ENCODE measurements at regions not wholly inside any gene's neighbourhood (a gene's known extent, or its start where the extent isn't known, plus 50 kb on each side); places are given as distances from the start of the nearest gene placed in this dataset.
"Not testable (repeated sequence)": the region's sequence is repeated elsewhere in the genome, so short reads cannot be mapped to it uniquely, and the experiment has no call there.

DNA sequence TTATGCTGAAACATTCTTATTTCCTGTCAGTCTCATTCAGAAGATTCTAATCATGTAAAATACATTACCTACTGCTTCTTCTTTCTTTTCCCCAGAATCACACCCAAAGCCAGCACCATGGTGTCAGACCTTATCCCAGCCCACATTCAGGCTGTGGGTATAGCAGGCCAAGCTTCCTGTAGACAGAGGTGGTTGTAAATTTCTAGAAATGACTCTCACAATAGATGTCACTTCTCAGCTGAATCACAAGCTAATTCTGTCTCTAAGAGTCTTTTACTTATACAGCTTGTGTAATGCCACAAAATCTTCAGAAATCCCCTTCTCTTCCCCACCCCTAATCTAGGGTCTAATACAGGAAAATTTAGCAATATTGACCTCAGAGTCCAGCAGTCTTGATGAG is 239.6 kb downstream of the PARM1 start:
- no peak overlapping the region for H3K27ac ChIP-seq
- intact Hi-C loops (cut with DNase I): no loop called here
- no peak for ATAC-seq
- H3K36me3 ChIP-seq (ENCODE audit: insufficient read depth in 1 of 2, low read depth in 1 of 2): no peaks in the 10 kb centered on the region
- H3K27me3 ChIP-seq (ENCODE audit: insufficient read depth in 3 of 3, low read length in 2 of 3): peaks cover 0 to 2% (median 0%) of the 10 kb centered on the region in 3 donors
- no peak overlapping the region for H3K4me3 ChIP-seq
- H3K9me3 ChIP-seq: no peaks in the 10 kb centered on the region
- no peak for DNase-seq
- H3K4me1 ChIP-seq: no peaks in the 10 kb centered on the region
- TF ChIP-seq, protein P1, sequence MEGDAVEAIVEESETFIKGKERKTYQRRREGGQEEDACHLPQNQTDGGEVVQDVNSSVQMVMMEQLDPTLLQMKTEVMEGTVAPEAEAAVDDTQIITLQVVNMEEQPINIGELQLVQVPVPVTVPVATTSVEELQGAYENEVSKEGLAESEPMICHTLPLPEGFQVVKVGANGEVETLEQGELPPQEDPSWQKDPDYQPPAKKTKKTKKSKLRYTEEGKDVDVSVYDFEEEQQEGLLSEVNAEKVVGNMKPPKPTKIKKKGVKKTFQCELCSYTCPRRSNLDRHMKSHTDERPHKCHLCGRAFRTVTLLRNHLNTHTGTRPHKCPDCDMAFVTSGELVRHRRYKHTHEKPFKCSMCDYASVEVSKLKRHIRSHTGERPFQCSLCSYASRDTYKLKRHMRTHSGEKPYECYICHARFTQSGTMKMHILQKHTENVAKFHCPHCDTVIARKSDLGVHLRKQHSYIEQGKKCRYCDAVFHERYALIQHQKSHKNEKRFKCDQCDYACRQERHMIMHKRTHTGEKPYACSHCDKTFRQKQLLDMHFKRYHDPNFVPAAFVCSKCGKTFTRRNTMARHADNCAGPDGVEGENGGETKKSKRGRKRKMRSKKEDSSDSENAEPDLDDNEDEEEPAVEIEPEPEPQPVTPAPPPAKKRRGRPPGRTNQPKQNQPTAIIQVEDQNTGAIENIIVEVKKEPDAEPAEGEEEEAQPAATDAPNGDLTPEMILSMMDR (IDR thresholded peaks at IDR 0.05): no peak

GRCh38 chr4:75169427-75169826 is 236.5 kb downstream of the PARM1 start:
- 18 to 26% (median 20%) methylated on average over 6 of the region's 6 CpGs for WGBS, 3 donors
- no peak overlapping the region for H3K27ac ChIP-seq

DNA sequence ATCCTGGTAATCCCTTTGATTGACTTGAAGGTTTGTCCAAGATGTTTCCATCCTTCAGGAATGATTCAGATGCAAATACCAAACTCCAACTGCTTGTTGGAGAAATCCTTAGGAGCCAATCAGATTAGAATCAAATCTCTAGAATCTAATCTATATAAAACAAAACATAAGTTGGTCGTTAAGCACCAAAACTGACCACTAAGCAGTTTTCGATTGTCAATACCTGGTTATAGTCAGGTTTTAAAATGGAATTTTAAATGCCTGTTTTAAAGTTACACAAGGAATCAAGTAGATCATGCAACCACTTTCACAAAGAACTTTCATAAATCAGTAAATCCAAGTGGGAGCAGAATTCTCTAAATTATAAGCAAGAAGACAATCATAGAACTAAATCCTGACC is 236.1 kb downstream of the PARM1 start:
- DNase-seq (no peak), ATAC-seq (no peak)
- 25 to 44% (median 28%) methylated on average over 2 of the region's 2 CpGs for WGBS, 3 donors
- Histone ChIP-seq H3K27ac (no peak overlapping the region), H3K36me3 (ENCODE audit: insufficient read depth in 1 of 2, low read depth in 1 of 2) (no peaks in the 10 kb centered on the region), H3K27me3 (ENCODE audit: insufficient read depth in 3 of 3, low read length in 2 of 3) (peaks cover 0 to 2% (median 0%) of the 10 kb centered on the region in 3 donors), H3K4me1 (no peaks in the 10 kb centered on the region), H3K4me3 (no peak overlapping the region), H3K9me3 (no peaks in the 10 kb centered on the region)
- intact Hi-C loops (cut with DNase I): no loop called here
- TF ChIP-seq, protein P1 (IDR thresholded peaks at IDR 0.05): no peak

More at GRCh38 chr4:75169427-75169826, 236.5 kb downstream of the PARM1 start:
- no peaks in the 10 kb centered on the region for H3K4me1 ChIP-seq
- H3K4me3 ChIP-seq: no peak overlapping the region
- intact Hi-C loops (cut with DNase I): no loop called here
- no peaks in the 10 kb centered on the region for H3K9me3 ChIP-seq
- TF ChIP-seq, protein P1 (IDR thresholded peaks at IDR 0.05): no peak
- DNase-seq (no peak), ATAC-seq (no peak)
- H3K27me3 ChIP-seq (ENCODE audit: insufficient read depth in 3 of 3, low read length in 2 of 3): peaks cover 0 to 2% (median 0%) of the 10 kb centered on the region in 3 donors
- no peaks in the 10 kb centered on the region for H3K36me3 ChIP-seq (ENCODE audit: insufficient read depth in 1 of 2, low read depth in 1 of 2)

GRCh38 chr4:75168548-75168947 is 235.6 kb downstream of the PARM1 start:
- Histone ChIP-seq H3K36me3 (ENCODE audit: insufficient read depth in 1 of 2, low read depth in 1 of 2) (no peaks in the 10 kb centered on the region), H3K27ac (no peak overlapping the region), H3K4me1 (no peaks in the 10 kb centered on the region), H3K4me3 (no peak overlapping the region), H3K9me3 (no peaks in the 10 kb centered on the region), H3K27me3 (ENCODE audit: insufficient read depth in 3 of 3, low read length in 2 of 3) (peaks cover 0 to 2% (median 0%) of the 10 kb centered on the region in 3 donors)
- TF ChIP-seq, protein P1 (IDR thresholded peaks at IDR 0.05): no peak
- no peak for DNase-seq
- intact Hi-C loops (cut with DNase I): no loop called here
- no peak for ATAC-seq

DNA sequence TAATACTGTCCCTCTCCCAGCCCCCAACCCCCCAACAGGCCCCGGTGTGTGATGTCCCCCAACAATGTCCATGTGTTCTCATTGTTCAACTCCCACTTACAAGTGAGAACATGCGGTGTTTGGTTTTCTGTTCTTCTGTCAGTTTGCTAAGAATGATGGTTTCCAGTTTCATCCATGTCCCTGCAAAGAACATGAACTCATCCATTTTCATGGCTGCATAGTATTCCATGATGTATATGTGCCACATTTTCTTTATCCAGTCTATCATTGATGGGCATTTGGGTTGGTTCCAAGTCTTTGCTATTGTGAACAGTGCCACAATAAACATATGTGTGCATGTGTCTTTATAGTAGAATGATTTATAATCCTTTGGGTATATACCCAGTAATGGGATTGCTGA is 232.2 kb downstream of the PARM1 start:
- DNase-seq; H3K4me3 ChIP-seq; ATAC-seq; H3K27me3 ChIP-seq (ENCODE audit: insufficient read depth in 3 of 3, low read length in 2 of 3); intact Hi-C loops (cut with DNase I); H3K9me3 ChIP-seq; H3K4me1 ChIP-seq; H3K27ac ChIP-seq; H3K36me3 ChIP-seq (ENCODE audit: insufficient read depth in 1 of 2, low read depth in 1 of 2): not testable (repeated sequence)
- 76 to 78% (median 76%) methylated on average over 2 of the region's 2 CpGs for WGBS, 3 donors

All from psoas muscle (tissue), 7 donors.